Gastroesophageal sphincter (tissue), 4 donors: ENCODE measurements at regions not wholly inside any gene's neighbourhood (a gene's known extent, or its start where the extent isn't known, plus 50 kb on each side); places are given as distances from the start of the nearest gene placed in this dataset.
"Not testable (repeated sequence)": the region's sequence is repeated elsewhere in the genome, so short reads cannot be mapped to it uniquely, and the experiment has no call there.

Source experiments
- ATAC-seq: fragments of 150-250 bp; one replicate; pipeline ENCODE4 v1.9.1; 2016; ENCODE audit warnings: mild to moderate bottlenecking, moderate library complexity
- H3K27ac ChIP-seq, 4 donors: fragments of 200-600 bp; sonication (generic) in 3 of 4; 1 replicate in 3 of 4; 2 replicates in 1 of 4; pipeline ENCODE4 v1.5.1; 2016 to 2019
- H3K27me3 ChIP-seq: fragments of 200-600 bp; sonication (generic); one replicate; pipeline ENCODE4 v1.5.1; 2019
- H3K36me3 ChIP-seq, 2 donors: fragments of 200-600 bp; sonication (generic); one replicate each; pipeline ENCODE4 v1.5.1; 2019; ENCODE audit warnings: control low read depth in 1 of 2
- H3K4me1 ChIP-seq, 3 donors: fragments of 200-600 bp; sonication (generic); 1 replicate in 2 of 3; 2 replicates in 1 of 3; pipeline ENCODE4 v1.5.1; 2016 to 2019; ENCODE audit warnings: control low read depth in 2 of 3
- H3K4me3 ChIP-seq, 2 donors: fragments of 200-600 bp; sonication (generic); one replicate each; pipeline ENCODE4 v1.5.1; 2019; ENCODE audit warnings: mild to moderate bottlenecking in 1 of 2, moderate library complexity in 1 of 2
- H3K9me3 ChIP-seq, 3 donors: fragments of 200-600 bp; sonication (generic); one replicate each; pipeline ENCODE4 v1.5.1; 2017 to 2019; ENCODE audit warnings: control low read depth in 2 of 3
- CTCF ChIP-seq, 4 experiments: fragments of 200-600 bp in 2 of 4; fragments of 450-650 bp in 2 of 4; sonication (generic) in 1 of 4; IDR thresholded peaks; one replicate each; pipeline ENCODE4 v1.5.1; 2017 to 2019; ENCODE audit warnings: antibody characterized with exemption in 4 of 4, mild to moderate bottlenecking in 2 of 4, moderate library complexity in 2 of 4
- EP300 ChIP-seq: sonication (generic); formaldehyde crosslinking; IDR thresholded peaks from one replicate; pipeline ENCODE4 v1.6.1; 2017; ENCODE audit warnings: antibody characterized with exemption, mild to moderate bottlenecking
- POLR2A ChIP-seq, 2 donors: fragments of 450-650 bp; IDR thresholded peaks; one replicate each; pipeline ENCODE4 v1.6.1; 2017; ENCODE audit warnings: antibody characterized with exemption in 2 of 2, mild to moderate bottlenecking in 2 of 2, moderate library complexity in 1 of 2
- POLR2AphosphoS5 ChIP-seq: sonication (generic); formaldehyde crosslinking; IDR thresholded peaks from one replicate; pipeline ENCODE4 v1.6.1; 2017; ENCODE audit warnings: antibody characterized with exemption
- WGBS, 2 donors: methylation state at CpG; one replicate each; pipeline ENCODE4 v1.1.5; 2018; ENCODE audit warnings: low coverage in 1 of 2; 5-methylcytosine and 5-hydroxymethylcytosine counted together

DNA sequence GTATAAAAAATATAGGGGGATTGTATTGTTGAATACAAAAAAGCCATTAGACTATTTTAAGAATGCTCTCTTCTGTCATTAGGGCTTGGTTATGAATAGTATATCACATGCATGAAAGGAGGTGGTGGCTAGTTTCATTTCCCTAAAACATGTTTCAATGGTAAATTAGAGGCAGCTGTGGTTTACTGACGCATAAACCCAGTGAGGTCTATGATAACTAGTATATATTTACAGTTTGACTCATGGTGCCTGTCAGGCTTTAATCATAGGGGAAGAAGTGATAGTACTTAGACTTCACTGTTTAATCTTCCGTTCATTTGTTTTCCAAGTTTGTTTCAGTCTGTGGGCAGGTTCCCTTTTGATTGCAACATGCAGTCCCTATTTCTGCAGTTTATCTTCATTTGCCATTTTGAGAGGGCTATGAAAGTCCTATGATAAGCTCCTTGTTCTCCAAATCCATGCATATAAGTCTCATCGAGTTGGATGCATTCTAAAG lies 55.1 kb upstream of the MAP4K3 start:
- Histone ChIP-seq H3K27me3 (no peaks in the 10 kb centered on the region), H3K27ac (peak overlapping the region; percentile 23 to 54 (median 45)), H3K36me3 (no peaks in the 10 kb centered on the region), H3K4me3 (no peak overlapping the region), H3K9me3 (no peaks in the 10 kb centered on the region), H3K4me1 (peaks cover 0 to 27% (median 8%) of the 10 kb centered on the region in 3 donors)
- WGBS, 2 donors, result 7 to 19% methylated on average over 3 of the region's 3 CpGs
- TF ChIP-seq POLR2AphosphoS5 (no peak), EP300 (no peak), CTCF (IDR thresholded peaks at IDR 0.05) (no peak), POLR2A (IDR thresholded peaks at IDR 0.05) (no peak)
- ATAC-seq, result peak; percentile 70

DNA sequence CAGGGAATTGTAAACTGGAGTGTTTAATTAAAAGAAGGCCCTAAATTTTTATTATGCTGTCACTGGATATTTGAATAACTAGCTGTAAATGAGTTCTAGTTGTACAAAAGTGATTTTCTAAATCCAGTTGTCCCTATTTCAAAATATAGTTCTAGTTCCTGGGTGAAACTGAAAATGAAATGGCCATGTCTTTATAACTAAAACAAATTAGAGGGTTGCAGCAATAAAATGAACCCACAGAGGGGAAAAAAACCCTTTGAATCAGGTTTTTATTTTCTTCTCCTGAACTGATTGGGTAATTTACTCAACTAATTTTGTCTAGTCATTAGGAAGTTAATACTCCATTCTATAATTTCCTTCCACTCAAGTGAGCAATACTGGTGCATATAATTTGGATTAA lies 55.6 kb upstream of the MAP4K3 start:
- peak overlapping the region in 3 of 4 donors; percentile 37 to 54 (median 53) for H3K27ac ChIP-seq
- no peak overlapping the region for H3K4me3 ChIP-seq
- ATAC-seq, result no peak
- TF ChIP-seq POLR2AphosphoS5, result no peak
- no peak for TF ChIP-seq POLR2A (IDR thresholded peaks at IDR 0.05)
- no peak for TF ChIP-seq EP300
- TF ChIP-seq CTCF (IDR thresholded peaks at IDR 0.05), result no peak
- peaks cover 0 to 27% (median 8%) of the 10 kb centered on the region in 3 donors for H3K4me1 ChIP-seq
- H3K27me3 ChIP-seq, result no peaks in the 10 kb centered on the region
- no peaks in the 10 kb centered on the region for H3K9me3 ChIP-seq
- no peaks in the 10 kb centered on the region for H3K36me3 ChIP-seq

DNA sequence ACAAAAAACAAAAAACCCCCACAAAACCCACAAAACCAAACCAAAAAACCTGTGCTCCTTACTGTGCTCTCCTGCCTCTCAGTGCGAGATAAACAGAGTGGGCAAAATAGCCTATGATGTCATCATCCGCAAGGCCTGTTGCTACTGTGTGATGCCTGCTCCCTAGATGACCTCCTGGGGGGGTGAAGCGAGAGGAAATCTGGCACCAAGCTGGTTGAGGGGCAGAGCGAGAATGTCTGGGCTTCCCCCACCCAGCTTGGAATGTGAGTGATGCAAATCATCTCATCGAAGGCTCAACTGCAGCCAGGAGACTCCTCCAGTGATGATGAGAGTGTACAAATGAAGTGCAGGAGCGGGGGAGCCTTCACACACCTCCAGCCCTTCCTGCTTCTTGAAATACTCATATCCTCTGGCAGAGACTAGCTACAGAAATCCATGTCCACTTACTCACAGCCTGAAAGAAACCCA lies 57.7 kb upstream of the MAP4K3 start:
- peaks cover 0 to 27% (median 8%) of the 10 kb centered on the region in 3 donors for H3K4me1 ChIP-seq
- H3K27me3 ChIP-seq, result no peaks in the 10 kb centered on the region
- H3K9me3 ChIP-seq, result no peaks in the 10 kb centered on the region
- no peak for TF ChIP-seq EP300
- TF ChIP-seq POLR2AphosphoS5, result peak; percentile 32
- TF ChIP-seq CTCF (IDR thresholded peaks at IDR 0.05), result no peak
- no peak for TF ChIP-seq POLR2A (IDR thresholded peaks at IDR 0.05)
- H3K4me3 ChIP-seq, result no peak overlapping the region
- H3K27ac ChIP-seq, result peak overlapping the region in 2 of 4 donors; percentile 32 to 43
- H3K36me3 ChIP-seq, result no peaks in the 10 kb centered on the region
- 43 to 48% methylated on average over 4 to 6 of the region's 6 CpGs for WGBS, 2 donors
- peak; percentile 35 for ATAC-seq

GRCh38 chr2:39497082-39497801 lies 60.2 kb upstream of the MAP4K3 start:
- no peak overlapping the region for H3K27ac ChIP-seq
- peak; percentile 78 for ATAC-seq
- H3K4me1 ChIP-seq, result peaks cover 0 to 30% (median 8%) of the 10 kb centered on the region in 3 donors

GRCh38 chr2:39498176-39498575 lies 61.1 kb upstream of the MAP4K3 start:
- not testable (repeated sequence) for H3K4me3 ChIP-seq, H3K9me3 ChIP-seq, ATAC-seq, H3K36me3 ChIP-seq, H3K27ac ChIP-seq, H3K27me3 ChIP-seq
- 87 to 100% methylated on average over 3 to 5 of the region's 5 CpGs for WGBS, 2 donors
- H3K4me1 ChIP-seq, result peaks cover 0 to 23% (median 4%) of the 10 kb centered on the region in 3 donors

More at GRCh38 chr2:39497082-39497801, 60.2 kb upstream of the MAP4K3 start:
- no peak overlapping the region for H3K4me3 ChIP-seq
- TF ChIP-seq CTCF (IDR thresholded peaks at IDR 0.05) (no peak), POLR2AphosphoS5 (peak; percentile 18), EP300 (no peak), POLR2A (IDR thresholded peaks at IDR 0.05) (no peak)
- H3K36me3 ChIP-seq, result no peaks in the 10 kb centered on the region
- H3K27me3 ChIP-seq, result no peaks in the 10 kb centered on the region
- WGBS, 2 donors, result 58 to 76% methylated on average over 2 to 3 of the region's 3 CpGs
- no peaks in the 10 kb centered on the region for H3K9me3 ChIP-seq
